H9 (cell line): ENCODE measurements at regions not wholly inside any gene's neighbourhood (a gene's known extent, or its start where the extent isn't known, plus 50 kb on each side); places are given as distances from the start of the nearest gene placed in this dataset.

ENCODE experiments used
- DNase-seq: peaks from one replicate; pipeline ENCODE4 v3.0.0-alpha.2; 2017
- H2AFZ ChIP-seq: one replicate; pipeline ENCODE4 v1.6.1; 2013; ENCODE audit warnings: mild to moderate bottlenecking, low read length, control low read depth, moderate library complexity
- H2AK5ac ChIP-seq: 2 replicates; pipeline ENCODE4 v1.6.1; 2013; ENCODE audit warnings: low read length, control low read depth, mixed read lengths; ENCODE audit not compliant: insufficient read length
- H2BK120ac ChIP-seq: one replicate; pipeline ENCODE4 v1.6.1; 2013; ENCODE audit warnings: low read depth, mild to moderate bottlenecking, low read length, control low read depth, inconsistent platforms; ENCODE audit not compliant: poor library complexity, severe bottlenecking
- H2BK12ac ChIP-seq: 2 replicates; pipeline ENCODE4 v1.6.1; 2013; ENCODE audit warnings: low read length, control low read depth, mixed read lengths, low read depth; ENCODE audit not compliant: insufficient read length
- H2BK15ac ChIP-seq: 2 replicates; pipeline ENCODE4 v1.6.1; 2013; ENCODE audit warnings: low read depth, low read length, control low read depth
- H2BK20ac ChIP-seq: one replicate; pipeline ENCODE4 v1.6.1; 2013; ENCODE audit warnings: low read depth, mild to moderate bottlenecking, low read length, control low read depth, inconsistent platforms; ENCODE audit not compliant: poor library complexity, severe bottlenecking
- H2BK5ac ChIP-seq: 2 replicates; pipeline ENCODE4 v1.6.1; 2013; ENCODE audit warnings: low read length, control low read depth, mixed read lengths; ENCODE audit not compliant: insufficient read length
- H3K14ac ChIP-seq: 2 replicates; pipeline ENCODE4 v1.6.1; 2013; ENCODE audit warnings: low read length, control low read depth; ENCODE audit not compliant: insufficient read depth
- H3K18ac ChIP-seq: 2 replicates; pipeline ENCODE4 v1.6.1; 2013; ENCODE audit warnings: low read depth, mild to moderate bottlenecking, mixed read lengths, low read length, control low read depth; ENCODE audit not compliant: insufficient read length
- H3K23ac ChIP-seq: 2 replicates; pipeline ENCODE4 v1.6.1; 2013; ENCODE audit warnings: low read length, control low read depth, mixed read lengths, low read depth; ENCODE audit not compliant: insufficient read length
- H3K23me2 ChIP-seq: 2 replicates; pipeline ENCODE4 v1.6.1; 2013; ENCODE audit warnings: low read depth, mild to moderate bottlenecking, mixed read lengths, low read length, control low read depth; ENCODE audit not compliant: insufficient read length, poor library complexity, severe bottlenecking
- H3K27ac ChIP-seq: 2 replicates; pipeline ENCODE4 v1.5.1; 2013; ENCODE audit warnings: low read length, control low read depth, mixed read lengths, low read depth; ENCODE audit not compliant: insufficient read length
- H3K27me3 ChIP-seq: 2 replicates; pipeline ENCODE4 v1.6.1; 2013; ENCODE audit warnings: low read length, control low read depth, inconsistent platforms; ENCODE audit not compliant: insufficient read depth
- H3K4ac ChIP-seq: 2 replicates; pipeline ENCODE4 v1.6.1; 2013; ENCODE audit warnings: low read depth, mild to moderate bottlenecking, control low read depth, inconsistent platforms, low read length, moderate library complexity
- H3K4me1 ChIP-seq: 2 replicates; pipeline ENCODE4 v1.6.1; 2013; ENCODE audit warnings: low read length, control low read depth, inconsistent platforms; ENCODE audit not compliant: insufficient read depth
- H3K4me2 ChIP-seq: 2 replicates; pipeline ENCODE4 v1.6.1; 2013; ENCODE audit warnings: low read length, control low read depth, mixed read lengths; ENCODE audit not compliant: insufficient read length, insufficient read depth
- H3K56ac ChIP-seq: 2 replicates; pipeline ENCODE4 v1.6.1; 2013; ENCODE audit warnings: low read depth, mild to moderate bottlenecking, mixed read lengths, low read length, control low read depth; ENCODE audit not compliant: insufficient read length
- H3K79me1 ChIP-seq: 2 replicates; pipeline ENCODE4 v1.6.1; 2013; ENCODE audit warnings: low read depth, mild to moderate bottlenecking, moderate library complexity, low read length, control low read depth, inconsistent platforms; ENCODE audit not compliant: insufficient read depth, poor library complexity, severe bottlenecking
- H3K79me2 ChIP-seq: 2 replicates; pipeline ENCODE4 v1.6.1; 2013; ENCODE audit warnings: low read length, control low read depth, inconsistent platforms; ENCODE audit not compliant: insufficient read depth
- H3K9ac ChIP-seq: 2 replicates; pipeline ENCODE4 v1.6.1; 2013; ENCODE audit warnings: low read length, control low read depth, mixed read lengths; ENCODE audit not compliant: insufficient read length; ENCODE audit errors: extremely low read depth
- H3K9me3 ChIP-seq: one replicate; pipeline ENCODE4 v1.6.1; 2013; ENCODE audit warnings: low read depth, low read length, inconsistent platforms; ENCODE audit not compliant: control insufficient read depth
- H3T11ph ChIP-seq: one replicate; pipeline ENCODE4 v1.6.1; 2013; ENCODE audit warnings: mild to moderate bottlenecking, low read length, control low read depth, inconsistent platforms
- H4K20me1 ChIP-seq: one replicate; pipeline ENCODE4 v1.6.1; 2013; ENCODE audit not compliant: control insufficient read depth, insufficient read length, insufficient read depth
- H4K5ac ChIP-seq: 2 replicates; pipeline ENCODE4 v1.6.1; 2013; ENCODE audit warnings: low read depth, mild to moderate bottlenecking, mixed read lengths, low read length, control low read depth; ENCODE audit not compliant: insufficient read length
- H4K8ac ChIP-seq: replicated peaks from 2 replicates; pipeline ENCODE4 v1.6.1; 2013; ENCODE audit warnings: low read length, control low read depth, mixed read lengths, low read depth; ENCODE audit not compliant: insufficient read length
- H4K91ac ChIP-seq: 2 replicates; pipeline ENCODE4 v1.6.1; 2013; ENCODE audit warnings: low read depth, mild to moderate bottlenecking, moderate library complexity, mixed read lengths, low read length, control low read depth; ENCODE audit not compliant: insufficient read length
- H3K27ac Mint-ChIP-seq, 3 experiments: 2 replicates in 2 of 3; 3 replicates in 1 of 3; pipeline ENCODE4 v1.8.0; 2020 to 2021; ENCODE audit warnings: mixed read lengths in 3 of 3, mild to moderate bottlenecking in 1 of 3, moderate library complexity in 1 of 3
- H3K27me3 Mint-ChIP-seq: 2 replicates; pipeline ENCODE4 v1.8.0; 2021; ENCODE audit warnings: low read depth, mild to moderate bottlenecking, moderate library complexity, mixed read lengths
- H3K36me3 Mint-ChIP-seq, 3 experiments: 2 replicates in 2 of 3; 3 replicates in 1 of 3; pipeline ENCODE4 v1.8.0; 2020 to 2021; ENCODE audit warnings: low read depth in 3 of 3, mixed read lengths in 3 of 3; ENCODE audit not compliant: insufficient read depth in 1 of 3
- H3K4me1 Mint-ChIP-seq, 2 experiments: 2 replicates each; pipeline ENCODE4 v1.8.0; 2020; ENCODE audit warnings: mixed read lengths in 2 of 2
- H3K4me3 Mint-ChIP-seq, 2 experiments: 2 replicates in 1 of 2; 3 replicates in 1 of 2; pipeline ENCODE4 v1.8.0; 2020 to 2021; ENCODE audit warnings: mild to moderate bottlenecking in 2 of 2, mixed read lengths in 2 of 2, moderate library complexity in 1 of 2
- H3K9me3 Mint-ChIP-seq, 2 experiments: 2 replicates in 1 of 2; 3 replicates in 1 of 2; pipeline ENCODE4 v1.8.0; 2020; ENCODE audit warnings: mild to moderate bottlenecking in 2 of 2, mixed read lengths in 2 of 2, moderate library complexity in 1 of 2
- WGBS: extraction: QIAGEN DNeasy Blood & Tissue Kit; methylation state at CpG from one replicate; pipeline ENCODE4 v1.1.7; 2013; ENCODE audit warnings: missing lambda C conversion rate, low lambda C conversion rate, mixed read lengths; ENCODE audit not compliant: insufficient read length; ENCODE audit errors: extremely low coverage; 5-methylcytosine and 5-hydroxymethylcytosine counted together
- TF ChIP-seq, protein P1 (sequence below): fragments of 200-600 bp; sonication (generic); conservative IDR thresholded peaks from 3 replicates; pipeline ENCODE4 v1.8.0; 2021; ENCODE audit warnings: antibody characterized with exemption, mild to moderate bottlenecking

DNA sequence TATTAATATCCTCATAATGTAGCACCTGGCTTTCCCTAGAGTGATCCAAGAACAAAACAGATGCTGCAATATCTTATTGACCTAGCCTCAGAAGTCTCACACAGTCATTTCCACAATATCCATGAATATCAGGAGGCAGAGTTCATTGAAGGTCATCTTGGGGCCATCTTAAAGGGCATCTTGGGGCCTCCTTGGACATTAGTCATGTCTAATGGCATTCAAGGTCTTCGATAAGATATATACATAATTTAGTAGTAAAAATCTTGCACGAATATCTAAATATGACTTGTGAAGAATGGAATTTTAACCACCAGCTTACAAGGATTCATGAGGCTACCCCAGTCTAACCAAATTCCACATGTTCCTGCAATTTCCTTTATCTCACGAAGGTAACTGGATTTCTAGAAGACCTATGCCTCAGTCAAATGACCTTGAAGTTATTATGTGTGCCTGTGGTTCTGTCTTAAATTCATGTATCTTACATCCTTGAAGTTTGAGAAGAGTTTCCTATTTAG lies 163.6 kb upstream of the SPEF2 start:
- Mint-ChIP-seq H3K4me1 (no peaks in the 10 kb centered on the region), H3K4me3 (no peak overlapping the region), H3K9me3 (peaks cover 20% of the 10 kb centered on the region in 2 experiments; a peak in 4 of 5 replicates), H3K27ac (no peak overlapping the region), H3K36me3 (peaks cover 0 to 6% (median 2%) of the 10 kb centered on the region in 3 experiments; a peak in 3 of 7 replicates), H3K27me3 (no peaks in the 10 kb centered on the region; the same call in 1 of the 2 replicates)
- WGBS = no CpG with 5 or more reads among the region's 3 CpGs
- Histone ChIP-seq H3K79me2 (no peaks in the 10 kb centered on the region), H3K4me1 (no peaks in the 10 kb centered on the region), H2BK12ac (no peak overlapping the region), H2BK120ac (no peak overlapping the region), H4K91ac (no peak overlapping the region), H2BK5ac (no peak overlapping the region), H4K5ac (no peak overlapping the region), H3K4me2 (no peak overlapping the region), H2AK5ac (no peak overlapping the region), H2BK20ac (no peak overlapping the region), H3K18ac (no peak overlapping the region), H2BK15ac (no peak overlapping the region), H4K20me1 (no peaks in the 10 kb centered on the region), H3K4ac (no peak overlapping the region), H3K23me2 (no peaks in the 10 kb centered on the region), H2AFZ (no peak overlapping the region), H4K8ac (no peak overlapping the region), H3K27ac (no peak overlapping the region), H3K79me1 (no peaks in the 10 kb centered on the region), H3K27me3 (no peaks in the 10 kb centered on the region), H3K9me3 (no peaks in the 10 kb centered on the region), H3K9ac (no peak overlapping the region), H3K23ac (no peak overlapping the region), H3K14ac (no peak overlapping the region), H3T11ph (no peak overlapping the region), H3K56ac (no peak overlapping the region)
- TF ChIP-seq, protein P1, sequence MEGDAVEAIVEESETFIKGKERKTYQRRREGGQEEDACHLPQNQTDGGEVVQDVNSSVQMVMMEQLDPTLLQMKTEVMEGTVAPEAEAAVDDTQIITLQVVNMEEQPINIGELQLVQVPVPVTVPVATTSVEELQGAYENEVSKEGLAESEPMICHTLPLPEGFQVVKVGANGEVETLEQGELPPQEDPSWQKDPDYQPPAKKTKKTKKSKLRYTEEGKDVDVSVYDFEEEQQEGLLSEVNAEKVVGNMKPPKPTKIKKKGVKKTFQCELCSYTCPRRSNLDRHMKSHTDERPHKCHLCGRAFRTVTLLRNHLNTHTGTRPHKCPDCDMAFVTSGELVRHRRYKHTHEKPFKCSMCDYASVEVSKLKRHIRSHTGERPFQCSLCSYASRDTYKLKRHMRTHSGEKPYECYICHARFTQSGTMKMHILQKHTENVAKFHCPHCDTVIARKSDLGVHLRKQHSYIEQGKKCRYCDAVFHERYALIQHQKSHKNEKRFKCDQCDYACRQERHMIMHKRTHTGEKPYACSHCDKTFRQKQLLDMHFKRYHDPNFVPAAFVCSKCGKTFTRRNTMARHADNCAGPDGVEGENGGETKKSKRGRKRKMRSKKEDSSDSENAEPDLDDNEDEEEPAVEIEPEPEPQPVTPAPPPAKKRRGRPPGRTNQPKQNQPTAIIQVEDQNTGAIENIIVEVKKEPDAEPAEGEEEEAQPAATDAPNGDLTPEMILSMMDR = no peak
- DNase-seq = no peak
